ENCODE measurements at regions not wholly inside any gene's neighbourhood (a gene's known extent, or its start where the extent isn't known, plus 50 kb on each side); places are given as distances from the start of the nearest gene placed in this dataset.

DNA sequence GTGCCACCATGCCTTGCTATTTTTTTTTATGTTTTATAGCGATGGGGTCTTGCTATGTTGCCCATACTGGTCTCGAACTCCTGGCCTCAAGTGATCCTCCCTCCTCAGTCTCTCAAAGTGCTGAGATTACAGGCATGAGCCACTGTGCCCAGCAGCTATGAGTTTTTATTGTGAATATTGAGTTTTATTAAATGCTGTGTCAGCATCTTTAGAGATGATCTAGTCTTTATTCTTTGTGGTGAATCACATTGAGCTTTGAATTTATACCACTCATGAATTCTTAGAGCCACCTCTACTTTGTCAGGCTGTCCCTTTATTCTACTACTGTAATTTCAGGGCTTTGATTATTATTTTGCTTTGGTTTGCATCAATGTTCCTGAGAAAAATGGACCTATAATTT, 428.3 kb downstream of the BTBD3 start:
- TF ChIP-seq, protein P1, sequence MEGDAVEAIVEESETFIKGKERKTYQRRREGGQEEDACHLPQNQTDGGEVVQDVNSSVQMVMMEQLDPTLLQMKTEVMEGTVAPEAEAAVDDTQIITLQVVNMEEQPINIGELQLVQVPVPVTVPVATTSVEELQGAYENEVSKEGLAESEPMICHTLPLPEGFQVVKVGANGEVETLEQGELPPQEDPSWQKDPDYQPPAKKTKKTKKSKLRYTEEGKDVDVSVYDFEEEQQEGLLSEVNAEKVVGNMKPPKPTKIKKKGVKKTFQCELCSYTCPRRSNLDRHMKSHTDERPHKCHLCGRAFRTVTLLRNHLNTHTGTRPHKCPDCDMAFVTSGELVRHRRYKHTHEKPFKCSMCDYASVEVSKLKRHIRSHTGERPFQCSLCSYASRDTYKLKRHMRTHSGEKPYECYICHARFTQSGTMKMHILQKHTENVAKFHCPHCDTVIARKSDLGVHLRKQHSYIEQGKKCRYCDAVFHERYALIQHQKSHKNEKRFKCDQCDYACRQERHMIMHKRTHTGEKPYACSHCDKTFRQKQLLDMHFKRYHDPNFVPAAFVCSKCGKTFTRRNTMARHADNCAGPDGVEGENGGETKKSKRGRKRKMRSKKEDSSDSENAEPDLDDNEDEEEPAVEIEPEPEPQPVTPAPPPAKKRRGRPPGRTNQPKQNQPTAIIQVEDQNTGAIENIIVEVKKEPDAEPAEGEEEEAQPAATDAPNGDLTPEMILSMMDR (IDR thresholded peaks at IDR 0.05), result no peak
- TF ChIP-seq POLR2A (IDR thresholded peaks at IDR 0.05), result no peak
